HG02943 (cell line): ENCODE measurements at regions not wholly inside any gene's neighbourhood (a gene's known extent, or its start where the extent isn't known, plus 50 kb on each side); places are given as distances from the start of the nearest gene placed in this dataset.

ENCODE experiments used
- ATAC-seq: cut with Tn5 transposase; IDR thresholded peaks from one replicate; pipeline ENCODE4 v1.9.1; 2021; ENCODE audit warnings: mild to moderate bottlenecking, low read depth, moderate library complexity; ENCODE audit not compliant: unreplicated experiment

GRCh38 chrX:20397587-20397986 lies 130.9 kb upstream of the RPS6KA3 start:
- no peak for ATAC-seq

GRCh38 chrX:20394451-20394850 lies 127.7 kb upstream of the RPS6KA3 start:
- ATAC-seq, result no peak

- no peak for ATAC-seq
Measured at GRCh38 chrX:20393944-20394343, 127.2 kb upstream of the RPS6KA3 start.

- ATAC-seq, result no peak
Measured at GRCh38 chrX:20388594-20388993, 121.9 kb upstream of the RPS6KA3 start.

GRCh38 chrX:20383477-20383876 lies 116.8 kb upstream of the RPS6KA3 start:
- ATAC-seq, result no peak

- ATAC-seq, result no peak
Measured at GRCh38 chrX:20382518-20383297, 116.0 kb upstream of the RPS6KA3 start.

- no peak for ATAC-seq
Measured at GRCh38 chrX:20382082-20382481, 115.4 kb upstream of the RPS6KA3 start.

- ATAC-seq, result no peak
Measured at GRCh38 chrX:20378233-20378920, 111.7 kb upstream of the RPS6KA3 start.

- no peak for ATAC-seq
Measured at GRCh38 chrX:20374900-20375438, 108.3 kb upstream of the RPS6KA3 start.

- no peak for ATAC-seq
Measured at GRCh38 chrX:20374450-20374849, 107.7 kb upstream of the RPS6KA3 start.

GRCh38 chrX:20373063-20373462 lies 106.4 kb upstream of the RPS6KA3 start:
- ATAC-seq, result no peak

- no peak for ATAC-seq
Measured at GRCh38 chrX:20372533-20372932, 105.8 kb upstream of the RPS6KA3 start.

GRCh38 chrX:20369468-20369867 lies 102.8 kb upstream of the RPS6KA3 start:
- ATAC-seq, result no peak

- no peak for ATAC-seq
Measured at GRCh38 chrX:20364238-20364637, 97.5 kb upstream of the RPS6KA3 start.

GRCh38 chrX:20363275-20363674 lies 96.6 kb upstream of the RPS6KA3 start:
- no peak for ATAC-seq

GRCh38 chrX:20362268-20363267 lies 95.9 kb upstream of the RPS6KA3 start:
- no peak for ATAC-seq

GRCh38 chrX:20361890-20362262 lies 95.2 kb upstream of the RPS6KA3 start:
- no peak for ATAC-seq

- no peak for ATAC-seq
Measured at GRCh38 chrX:20361081-20361889, 94.6 kb upstream of the RPS6KA3 start.

GRCh38 chrX:20355187-20355586 lies 88.5 kb upstream of the RPS6KA3 start:
- ATAC-seq, result no peak

GRCh38 chrX:20354505-20354904 lies 87.8 kb upstream of the RPS6KA3 start:
- no peak for ATAC-seq
